ENCODE measurements at regions not wholly inside any gene's neighbourhood (a gene's known extent, or its start where the extent isn't known, plus 50 kb on each side); places are given as distances from the start of the nearest gene placed in this dataset.

DNA sequence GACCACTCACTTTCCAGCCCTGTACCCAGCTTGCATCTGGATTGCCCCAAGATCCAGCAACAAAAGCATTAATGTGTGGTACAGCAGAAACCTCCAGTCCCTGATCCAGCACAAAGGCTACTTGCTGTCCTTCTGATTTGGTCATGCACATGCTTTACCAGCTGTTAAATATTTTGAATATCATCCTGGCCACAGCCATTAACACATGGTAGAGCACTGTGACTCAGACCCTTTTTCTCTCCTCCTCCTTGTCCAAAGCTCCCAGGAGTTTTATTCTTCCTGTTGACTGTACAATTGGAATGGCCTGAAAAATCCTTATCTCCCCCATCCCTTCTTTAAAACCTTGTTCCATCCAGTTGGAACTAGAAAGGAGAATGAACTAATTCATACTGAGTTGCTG is 419.7 kb upstream of the TNP1 start:
- Histone ChIP-seq H3K4me3 (no peak overlapping the region), H3K36me3 (ENCODE audit: low read depth, missing control alignments) (no peaks in the 10 kb centered on the region), H3K27ac (no peak overlapping the region), H3K9me3 (no peaks in the 10 kb centered on the region), H3K4me1 (no peaks in the 10 kb centered on the region), H3K27me3 (no peaks in the 10 kb centered on the region)
- intact Hi-C loops (cut with DNase I; ENCODE audit: low total_unique reads): no loop called here
- DNase-seq: no peak
- TF ChIP-seq, protein P1, sequence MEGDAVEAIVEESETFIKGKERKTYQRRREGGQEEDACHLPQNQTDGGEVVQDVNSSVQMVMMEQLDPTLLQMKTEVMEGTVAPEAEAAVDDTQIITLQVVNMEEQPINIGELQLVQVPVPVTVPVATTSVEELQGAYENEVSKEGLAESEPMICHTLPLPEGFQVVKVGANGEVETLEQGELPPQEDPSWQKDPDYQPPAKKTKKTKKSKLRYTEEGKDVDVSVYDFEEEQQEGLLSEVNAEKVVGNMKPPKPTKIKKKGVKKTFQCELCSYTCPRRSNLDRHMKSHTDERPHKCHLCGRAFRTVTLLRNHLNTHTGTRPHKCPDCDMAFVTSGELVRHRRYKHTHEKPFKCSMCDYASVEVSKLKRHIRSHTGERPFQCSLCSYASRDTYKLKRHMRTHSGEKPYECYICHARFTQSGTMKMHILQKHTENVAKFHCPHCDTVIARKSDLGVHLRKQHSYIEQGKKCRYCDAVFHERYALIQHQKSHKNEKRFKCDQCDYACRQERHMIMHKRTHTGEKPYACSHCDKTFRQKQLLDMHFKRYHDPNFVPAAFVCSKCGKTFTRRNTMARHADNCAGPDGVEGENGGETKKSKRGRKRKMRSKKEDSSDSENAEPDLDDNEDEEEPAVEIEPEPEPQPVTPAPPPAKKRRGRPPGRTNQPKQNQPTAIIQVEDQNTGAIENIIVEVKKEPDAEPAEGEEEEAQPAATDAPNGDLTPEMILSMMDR (IDR thresholded peaks at IDR 0.05): no peak
- no peak for TF ChIP-seq POLR2A (IDR thresholded peaks at IDR 0.05)

DNA sequence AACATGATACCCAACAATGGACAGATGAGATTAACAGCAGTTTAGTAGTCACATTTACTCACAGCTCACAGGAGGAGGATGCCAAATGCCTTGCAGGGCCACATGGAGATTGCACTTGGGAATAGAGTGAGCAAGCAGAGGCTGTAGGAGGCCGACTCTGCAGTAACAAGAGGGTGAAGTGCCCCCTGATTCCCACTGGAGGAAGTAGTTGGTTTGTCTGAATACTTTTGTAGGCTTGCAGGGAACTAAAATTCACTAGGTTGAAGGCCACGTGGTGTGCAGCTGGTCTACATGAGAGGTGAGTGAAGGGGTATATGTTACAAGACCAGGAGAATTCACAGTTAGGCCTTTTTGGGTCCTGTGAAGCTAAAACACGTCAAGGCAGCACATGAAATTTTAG is 419.3 kb upstream of the TNP1 start:
- Histone ChIP-seq H3K27me3 (no peaks in the 10 kb centered on the region), H3K36me3 (ENCODE audit: low read depth, missing control alignments) (no peaks in the 10 kb centered on the region), H3K27ac (no peak overlapping the region), H3K4me1 (no peaks in the 10 kb centered on the region), H3K4me3 (no peak overlapping the region), H3K9me3 (no peaks in the 10 kb centered on the region)
- TF ChIP-seq POLR2A (IDR thresholded peaks at IDR 0.05): no peak
- TF ChIP-seq, protein P1 (IDR thresholded peaks at IDR 0.05): no peak
- intact Hi-C loops (cut with DNase I; ENCODE audit: low total_unique reads): no loop called here
- WGBS, 2 donors: 75 to 83% methylated on average over 3 of the region's 3 CpGs
- no peak for DNase-seq

DNA sequence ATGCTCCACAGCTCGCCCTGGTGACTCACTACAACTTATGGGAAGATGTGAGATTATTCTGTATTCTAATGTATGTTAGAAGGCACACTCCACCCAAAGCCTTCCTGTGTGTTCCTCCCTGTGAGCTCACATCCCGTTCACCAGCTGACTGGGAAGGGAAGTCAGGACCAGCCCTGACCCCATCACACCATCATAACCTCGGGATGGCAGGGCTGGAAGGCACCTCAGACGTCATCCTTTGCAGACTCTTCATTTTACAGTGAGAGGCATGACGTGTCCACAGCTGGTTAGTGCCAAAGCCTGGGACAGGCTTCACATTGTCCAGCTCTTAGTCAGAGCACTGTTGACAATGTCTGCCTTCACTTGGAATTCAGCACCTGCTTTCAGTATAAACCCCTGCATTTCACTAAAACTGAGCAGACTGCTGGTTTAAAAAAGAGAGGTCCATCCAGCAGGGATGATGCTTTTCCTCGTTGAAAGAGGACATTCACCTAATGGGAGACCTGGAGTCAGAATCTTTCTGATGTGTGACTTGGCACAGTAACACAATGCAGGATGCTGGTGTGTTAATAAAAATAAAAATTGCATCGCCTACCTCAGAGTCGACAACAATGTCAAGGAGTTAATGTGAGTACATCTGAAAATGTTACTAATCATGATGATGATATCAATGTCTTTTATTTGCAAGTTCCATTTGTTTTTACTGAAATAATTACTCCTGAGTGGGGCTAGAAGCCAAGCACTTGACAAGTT is 418.0 kb upstream of the TNP1 start:
- H3K27ac ChIP-seq: no peak overlapping the region
- TF ChIP-seq, protein P1 (IDR thresholded peaks at IDR 0.05): no peak
- TF ChIP-seq POLR2A (IDR thresholded peaks at IDR 0.05): no peak
- WGBS, 2 donors: 83 to 91% methylated on average over 8 of the region's 8 CpGs
- no peak overlapping the region for H3K4me3 ChIP-seq
- peaks cover 3% of the 10 kb centered on the region for H3K4me1 ChIP-seq
- H3K27me3 ChIP-seq: no peaks in the 10 kb centered on the region
- no peaks in the 10 kb centered on the region for H3K36me3 ChIP-seq (ENCODE audit: low read depth, missing control alignments)
- no peak for DNase-seq
- intact Hi-C loops (cut with DNase I; ENCODE audit: low total_unique reads): no loop called here
- H3K9me3 ChIP-seq: no peaks in the 10 kb centered on the region

DNA sequence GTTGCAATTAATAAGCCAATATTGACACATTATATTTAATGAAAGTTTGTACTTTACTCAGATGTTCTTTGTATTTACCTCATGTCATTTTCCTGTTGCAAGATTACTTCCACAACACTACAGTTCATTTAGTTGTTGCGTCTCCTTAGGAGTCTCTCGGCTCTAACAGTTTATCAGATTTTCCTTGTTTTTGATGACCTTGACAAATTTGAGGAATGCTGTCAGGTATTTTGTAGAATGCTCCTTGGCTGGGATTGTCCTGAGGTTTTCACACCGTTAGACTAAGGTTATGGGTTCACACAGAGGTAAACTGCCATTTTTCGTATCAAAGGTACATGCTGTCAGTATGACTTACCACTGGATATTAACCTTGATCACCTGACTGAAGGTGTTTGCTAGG is 416.6 kb upstream of the TNP1 start:
- WGBS, 2 donors: 90 to 94% methylated on average over 4 of the region's 4 CpGs
- intact Hi-C loops (cut with DNase I; ENCODE audit: low total_unique reads): no loop called here
- H3K27ac ChIP-seq: no peak overlapping the region

More for the DNA sequence above, 416.6 kb upstream of the TNP1 start:
- H3K27me3 ChIP-seq: no peaks in the 10 kb centered on the region
- TF ChIP-seq POLR2A (IDR thresholded peaks at IDR 0.05): no peak
- TF ChIP-seq, protein P1 (IDR thresholded peaks at IDR 0.05): no peak
- H3K4me3 ChIP-seq: no peak overlapping the region
- H3K9me3 ChIP-seq: no peaks in the 10 kb centered on the region
- peaks cover 3% of the 10 kb centered on the region for H3K4me1 ChIP-seq
- H3K36me3 ChIP-seq (ENCODE audit: low read depth, missing control alignments): no peaks in the 10 kb centered on the region
- DNase-seq: no peak

Data from testis (tissue), 2 donors.